Motor neuron (in vitro differentiated cells): ENCODE measurements at regions not wholly inside any gene's neighbourhood (a gene's known extent, or its start where the extent isn't known, plus 50 kb on each side); places are given as distances from the start of the nearest gene placed in this dataset.

Source experiments
- ATAC-seq, 8 experiments: fragments of 200-7000 bp; cut with Tn5 transposase; replicated peaks in 6 of 8; 2 replicates each; pipeline ENCODE4 v1.8.0; 2021; ENCODE audit warnings: mild to moderate bottlenecking in 8 of 8, moderate library complexity in 8 of 8
- H3K27ac ChIP-seq, 2 donors: fragments of 250-450 bp; sonication (Bioruptor Pico); 2 replicates each; pipeline ENCODE4 v1.9.0; 2021; ENCODE audit warnings: antibody characterized with exemption in 2 of 2, mild to moderate bottlenecking in 2 of 2, moderate library complexity in 1 of 2
- H3K4me1 ChIP-seq, 2 donors: fragments of 250-450 bp; sonication (Bioruptor Pico); replicated peaks in 1 of 2; 2 replicates each; pipeline ENCODE4 v1.6.1; 2021; ENCODE audit warnings: antibody characterized with exemption in 2 of 2, mild to moderate bottlenecking in 2 of 2, moderate library complexity in 1 of 2
- H3K4me3 ChIP-seq, 5 donors: fragments of 250-450 bp; sonication (Bioruptor Pico); 2 replicates each; pipeline ENCODE4 v1.9.0; 2021; ENCODE audit warnings: antibody characterized with exemption in 5 of 5, mild to moderate bottlenecking in 5 of 5, moderate library complexity in 4 of 5
- WGBS, 10 experiments: fragments of 450-650 bp; shearing (Covaris generic); methylation state at CpG; one replicate each; pipeline ENCODE4 v1.0.0; 2022; 5-methylcytosine and 5-hydroxymethylcytosine counted together
- in situ Hi-C, 9 experiments: fragments of 400-800 bp; cut with MboI; loops; one replicate each; pipeline ENCODE4 v1.15.0; 2021; ENCODE audit warnings: low sequenced_read_pairs in 9 of 9, low pct_unique_long_range_greater_than_20kb in 2 of 9; ENCODE audit not compliant: unreplicated experiment in 9 of 9

- ATAC-seq = no peak
- no peak overlapping the region for H3K27ac ChIP-seq
- no peak overlapping the region for H3K4me3 ChIP-seq
These were observed 395.1 kb upstream of the CDH19 start for GRCh38 chr18:66999003-66999402.

GRCh38 chr18:66995270-66995669, 391.4 kb upstream of the CDH19 start:
- Histone ChIP-seq H3K27ac (no peak overlapping the region), H3K4me1 (peaks cover 0 to 8% of the 10 kb centered on the region in 2 donors), H3K4me3 (no peak overlapping the region)
- ATAC-seq = no peak
- in situ Hi-C loops = no loop called here
- WGBS, 10 experiments = 9 to 100% (median 87%) methylated on average over 1 to 2 of the region's 2 CpGs

More at GRCh38 chr18:66999003-66999402, 395.1 kb upstream of the CDH19 start:
- in situ Hi-C loops = no loop called here
- H3K4me1 ChIP-seq = peaks cover 7 to 24% of the 10 kb centered on the region in 2 donors

- no peak overlapping the region for H3K27ac ChIP-seq
- H3K4me1 ChIP-seq = peaks cover 0 to 3% of the 10 kb centered on the region in 2 donors
- H3K4me3 ChIP-seq = no peak overlapping the region
- no peak for ATAC-seq
- in situ Hi-C loops = no loop called here
- WGBS, 10 experiments = 0 to 93% (median 69%) methylated on average over 1 to 2 of the region's 2 CpGs; no CpG with 5 or more reads in 1 of the 10 experiments
These were observed 390.9 kb upstream of the CDH19 start for GRCh38 chr18:66994790-66995189.

GRCh38 chr18:66993492-66993891, 389.6 kb upstream of the CDH19 start:
- no peak overlapping the region for H3K4me3 ChIP-seq
- no peaks in the 10 kb centered on the region for H3K4me1 ChIP-seq
- in situ Hi-C loops = no loop called here
- ATAC-seq = no peak
- no peak overlapping the region for H3K27ac ChIP-seq

GRCh38 chr18:66990909-66991308, 387.0 kb upstream of the CDH19 start:
- in situ Hi-C loops = no loop called here
- 22 to 100% (median 95%) methylated on average over 1 to 6 of the region's 6 CpGs; no CpG with 5 or more reads in 1 of the 10 experiments for WGBS, 10 experiments
- no peak overlapping the region for H3K4me3 ChIP-seq
- ATAC-seq = no peak
- no peaks in the 10 kb centered on the region for H3K4me1 ChIP-seq
- H3K27ac ChIP-seq = no peak overlapping the region

GRCh38 chr18:66979009-66979408, 375.1 kb upstream of the CDH19 start:
- H3K4me1 ChIP-seq = no peaks in the 10 kb centered on the region
- ATAC-seq = no peak
- H3K4me3 ChIP-seq = no peak overlapping the region
- in situ Hi-C loops = no loop called here
- H3K27ac ChIP-seq = no peak overlapping the region

- peaks cover 26 to 34% of the 10 kb centered on the region in 2 donors for H3K4me1 ChIP-seq
- ATAC-seq = peak in 6 of 8 experiments; percentile 31 to 58 (median 44)
- peak overlapping the region in 1 of 2 donors; percentile 68 for H3K27ac ChIP-seq
- no peak overlapping the region for H3K4me3 ChIP-seq
- in situ Hi-C loops = no loop called here
- 0 to 63% (median 12%) methylated on average over 1 of the region's 1 CpG; no CpG with 5 or more reads in 2 of the 10 experiments for WGBS, 10 experiments
These were observed 368.8 kb upstream of the CDH19 start for GRCh38 chr18:66972681-66973080.

- 0 to 25% (median 10%) methylated on average over 2 to 3 of the region's 3 CpGs; no CpG with 5 or more reads in 1 of the 10 experiments for WGBS, 10 experiments
- in situ Hi-C loops = no loop called here
- H3K4me3 ChIP-seq = no peak overlapping the region
- H3K27ac ChIP-seq = peak overlapping the region in 1 of 2 donors; percentile 76
- H3K4me1 ChIP-seq = peaks cover 27 to 41% of the 10 kb centered on the region in 2 donors
- ATAC-seq = peak in 6 of 8 experiments; percentile 61 to 93 (median 89)
These were observed 368.1 kb upstream of the CDH19 start for GRCh38 chr18:66971960-66972359.

- no peak overlapping the region for H3K27ac ChIP-seq
- H3K4me3 ChIP-seq = no peak overlapping the region
- in situ Hi-C loops = no loop called here
- 9 to 100% (median 82%) methylated on average over 1 to 7 of the region's 7 CpGs; no CpG with 5 or more reads in 1 of the 10 experiments for WGBS, 10 experiments
- ATAC-seq = no peak
- H3K4me1 ChIP-seq = peaks cover 6 to 17% of the 10 kb centered on the region in 2 donors
These were observed 362.3 kb upstream of the CDH19 start for GRCh38 chr18:66966171-66966570.

- no peak for ATAC-seq
- 10 to 100% (median 74%) methylated on average over 1 to 2 of the region's 2 CpGs; no CpG with 5 or more reads in 2 of the 10 experiments for WGBS, 10 experiments
- in situ Hi-C loops = no loop called here
These were observed 354.4 kb upstream of the CDH19 start for GRCh38 chr18:66958309-66958708.

GRCh38 chr18:66951750-66952149, 347.9 kb upstream of the CDH19 start:
- Histone ChIP-seq H3K4me1 (no peaks in the 10 kb centered on the region), H3K4me3 (no peak overlapping the region), H3K27ac (no peak overlapping the region)
- ATAC-seq = no peak
- 0 to 100% (median 53%) methylated on average over 1 of the region's 1 CpG; no CpG with 5 or more reads in 2 of the 10 experiments for WGBS, 10 experiments
- in situ Hi-C loops = no loop called here

More at GRCh38 chr18:66958309-66958708, 354.4 kb upstream of the CDH19 start:
- no peaks in the 10 kb centered on the region for H3K4me1 ChIP-seq
- no peak overlapping the region for H3K27ac ChIP-seq
- H3K4me3 ChIP-seq = no peak overlapping the region

- H3K4me1 ChIP-seq = no peaks in the 10 kb centered on the region
- no peak overlapping the region for H3K4me3 ChIP-seq
- in situ Hi-C loops = no loop called here
- no peak for ATAC-seq
- no peak overlapping the region for H3K27ac ChIP-seq
- 0 to 95% (median 91%) methylated on average over 2 to 6 of the region's 14 CpGs; no CpG with 5 or more reads in 2 of the 10 experiments for WGBS, 10 experiments
These were observed 345.5 kb upstream of the CDH19 start for GRCh38 chr18:66949419-66949818.

GRCh38 chr18:66937546-66937945, 333.7 kb upstream of the CDH19 start:
- Histone ChIP-seq H3K4me3 (no peak overlapping the region), H3K27ac (no peak overlapping the region), H3K4me1 (no peaks in the 10 kb centered on the region)
- no peak for ATAC-seq
- in situ Hi-C loops = no loop called here
- WGBS, 10 experiments = 0 to 100% (median 80%) methylated on average over 1 to 2 of the region's 2 CpGs; no CpG with 5 or more reads in 1 of the 10 experiments

GRCh38 chr18:66931010-66931409, 327.1 kb upstream of the CDH19 start:
- H3K27ac ChIP-seq = no peak overlapping the region
- no peaks in the 10 kb centered on the region for H3K4me1 ChIP-seq
- in situ Hi-C loops = no loop called here
- no peak overlapping the region for H3K4me3 ChIP-seq
- 61 to 95% (median 76%) methylated on average over 4 to 11 of the region's 11 CpGs; no CpG with 5 or more reads in 1 of the 10 experiments for WGBS, 10 experiments
- peak in 3 of 8 experiments; percentile 13 to 45 (median 26) for ATAC-seq
